ENCODE measurements at regions not wholly inside any gene's neighbourhood (a gene's known extent, or its start where the extent isn't known, plus 50 kb on each side); places are given as distances from the start of the nearest gene placed in this dataset.

DNA sequence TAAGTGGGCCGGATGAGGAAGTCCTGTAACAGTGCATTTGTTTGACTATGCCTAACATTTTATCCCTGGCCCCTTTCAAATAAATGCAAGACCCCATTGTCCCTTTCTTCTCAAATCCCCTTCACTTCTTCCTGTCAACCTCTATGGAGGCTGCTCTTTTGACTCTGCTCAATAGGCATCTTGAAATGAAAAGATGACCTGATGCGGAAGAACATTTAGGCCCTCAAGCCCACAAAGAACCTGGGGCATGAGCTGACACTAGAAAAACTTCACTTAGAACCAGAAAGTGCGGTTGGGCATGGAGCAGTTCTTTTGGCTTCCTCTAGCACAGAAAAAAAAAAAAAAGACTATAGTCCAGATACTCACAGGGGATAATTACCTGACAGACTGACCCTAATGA is 1434.7 kb upstream of the WWC1 start:
- TF ChIP-seq CTCF (conservative IDR thresholded peaks at IDR 0.05), result no peak

GRCh38 chr5:166860426-166860825 is 1431.0 kb upstream of the WWC1 start:
- TF ChIP-seq CTCF (conservative IDR thresholded peaks at IDR 0.05), result no peak
- H3K27ac ChIP-seq, result no peak overlapping the region

More for the DNA sequence above, 1434.7 kb upstream of the WWC1 start:
- H3K27ac ChIP-seq, result no peak overlapping the region

DNA sequence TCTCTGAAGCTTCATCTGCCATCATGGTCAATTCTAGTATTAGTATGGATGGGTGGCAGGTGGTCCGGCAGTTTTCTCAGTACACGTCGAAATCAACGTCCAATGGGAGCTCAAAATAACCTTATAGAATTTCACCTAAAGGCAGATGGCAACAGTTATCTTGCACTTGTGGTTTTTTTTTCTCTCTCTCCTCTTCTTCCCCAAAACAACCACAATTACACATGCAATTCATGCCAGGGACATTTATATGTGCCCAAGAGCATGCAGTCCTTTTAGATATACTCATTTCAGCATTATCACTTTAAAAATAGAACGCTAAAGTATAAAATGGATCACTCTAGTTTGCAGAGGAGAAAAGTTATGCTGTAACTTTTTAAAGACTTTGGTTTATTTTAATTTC is 1428.9 kb upstream of the WWC1 start:
- no peak overlapping the region for H3K27ac ChIP-seq
- no peak for TF ChIP-seq CTCF (conservative IDR thresholded peaks at IDR 0.05)

- no peak overlapping the region for H3K27ac ChIP-seq
- no peak for TF ChIP-seq CTCF (conservative IDR thresholded peaks at IDR 0.05)
These were observed 1426.2 kb upstream of the WWC1 start for GRCh38 chr5:166865206-166865605.

- TF ChIP-seq CTCF (conservative IDR thresholded peaks at IDR 0.05), result no peak
- no peak overlapping the region for H3K27ac ChIP-seq
These were observed 1411.0 kb upstream of the WWC1 start for GRCh38 chr5:166880456-166880855.

DNA sequence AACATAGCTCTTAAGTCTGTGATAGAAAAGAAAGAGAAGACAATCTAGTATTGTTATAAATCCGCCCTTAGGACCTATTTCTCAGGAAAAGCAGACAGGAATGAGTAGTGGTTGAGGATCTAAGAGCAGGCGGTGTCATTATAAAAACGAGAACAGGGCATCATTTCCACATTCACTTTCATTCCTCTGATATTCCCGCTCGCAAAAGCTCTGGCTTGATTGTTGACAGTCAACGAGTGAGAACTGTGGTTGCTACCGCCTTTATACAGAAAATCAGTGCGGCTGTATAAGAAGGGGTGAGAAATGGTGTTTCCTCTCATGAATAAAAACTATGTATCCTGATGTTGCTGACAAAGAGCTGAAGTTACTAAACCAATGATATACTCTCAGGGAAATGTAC is 1409.6 kb upstream of the WWC1 start:
- TF ChIP-seq CTCF (conservative IDR thresholded peaks at IDR 0.05), result no peak

GRCh38 chr5:166883016-166883415 is 1408.4 kb upstream of the WWC1 start:
- no peak for TF ChIP-seq CTCF (conservative IDR thresholded peaks at IDR 0.05)

More for the DNA sequence above, 1409.6 kb upstream of the WWC1 start:
- H3K27ac ChIP-seq, result no peak overlapping the region

GRCh38 chr5:166898166-166898565 is 1393.3 kb upstream of the WWC1 start:
- TF ChIP-seq CTCF (conservative IDR thresholded peaks at IDR 0.05), result no peak

More at GRCh38 chr5:166883016-166883415, 1408.4 kb upstream of the WWC1 start:
- H3K27ac ChIP-seq, result no peak overlapping the region

More at GRCh38 chr5:166898166-166898565, 1393.3 kb upstream of the WWC1 start:
- H3K27ac ChIP-seq, result no peak overlapping the region
